ENCODE measurements at regions not wholly inside any gene's neighbourhood (a gene's known extent, or its start where the extent isn't known, plus 50 kb on each side); places are given as distances from the start of the nearest gene placed in this dataset.

DNA sequence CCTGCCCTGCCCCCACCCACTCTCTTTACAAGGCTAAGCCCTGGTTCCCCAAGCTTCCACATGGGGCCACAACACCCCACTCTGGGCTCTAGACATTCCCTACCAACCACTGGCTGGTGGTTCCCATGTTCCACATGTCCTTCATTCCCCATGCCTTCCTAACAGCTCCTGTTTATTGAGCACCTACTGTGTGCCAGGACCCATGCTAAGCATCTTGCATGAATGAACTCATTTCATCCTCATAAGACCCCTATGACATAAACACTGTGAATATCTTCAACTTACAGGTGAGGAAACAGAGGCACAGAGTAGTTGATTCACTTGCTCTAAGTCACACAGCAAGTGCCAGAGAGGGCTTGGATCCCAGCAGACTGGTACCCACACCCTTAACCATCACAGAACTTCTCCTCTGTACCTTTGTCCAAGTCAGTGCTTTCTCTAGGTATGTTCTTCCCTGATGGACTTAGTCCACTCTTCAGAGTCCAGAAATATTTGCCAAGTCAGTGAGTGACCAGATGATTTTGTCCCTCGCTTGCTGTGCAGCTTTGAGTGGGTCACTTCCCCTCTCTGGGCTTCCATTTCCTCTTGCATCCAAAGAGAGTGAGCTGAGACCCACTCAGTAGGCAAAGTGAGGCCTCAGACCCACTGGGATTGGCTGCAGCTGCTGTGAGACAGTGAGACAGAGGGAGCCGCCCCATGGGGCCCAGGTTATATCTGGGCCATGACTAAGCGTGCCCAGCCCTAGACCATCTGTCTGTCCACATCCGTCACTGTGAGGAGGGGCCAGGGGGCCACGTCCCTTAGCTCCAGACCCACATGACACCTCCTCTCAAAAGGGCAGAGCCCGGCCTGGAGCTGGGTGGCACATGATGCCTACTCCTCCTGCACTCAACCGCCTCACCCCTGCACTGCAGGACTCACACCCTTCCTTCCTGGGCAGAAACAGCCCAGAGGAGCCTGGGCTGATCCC, 132.4 kb downstream of the MN1 start:
- no peak for DNase-seq (ENCODE audit: low spot score)

DNA sequence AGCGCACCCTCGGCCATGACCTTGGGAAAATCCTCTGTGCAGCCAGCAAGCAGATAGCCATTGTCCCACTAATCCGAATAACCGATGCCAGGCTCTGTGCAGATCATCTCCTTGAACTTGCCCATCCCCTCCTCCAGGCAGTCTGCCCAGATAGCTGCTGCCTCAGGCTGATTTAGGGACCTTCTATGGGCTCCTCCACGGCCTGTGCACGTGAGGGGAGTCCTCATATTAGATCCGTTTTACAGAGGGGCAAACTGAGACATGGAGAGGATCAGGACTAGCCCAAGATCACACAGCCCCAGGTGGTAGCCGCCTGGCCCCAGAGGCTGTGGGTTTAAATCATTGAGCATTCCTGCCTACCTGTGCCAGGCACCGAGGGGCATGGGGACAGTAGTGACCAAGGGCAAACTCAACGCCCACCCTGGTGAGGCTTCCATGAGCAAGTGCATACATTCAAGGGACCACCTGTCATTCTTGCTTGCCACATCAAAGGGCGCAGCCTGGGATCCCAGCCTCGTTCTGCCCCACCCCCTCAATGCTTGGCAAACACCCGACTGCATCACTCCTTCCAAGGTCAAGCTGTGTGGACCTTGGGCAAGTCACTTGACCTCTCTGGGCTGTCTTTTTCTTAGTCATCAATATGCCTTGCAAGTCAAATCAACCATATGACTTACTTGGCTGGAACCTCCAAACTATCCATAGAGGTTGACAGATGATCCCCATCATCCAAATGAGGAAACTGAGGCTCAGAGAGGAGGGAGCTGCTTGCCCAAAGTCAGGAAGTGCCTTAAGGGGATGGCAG, 131.6 kb downstream of the MN1 start:
- DNase-seq (ENCODE audit: low spot score): no peak

DNA sequence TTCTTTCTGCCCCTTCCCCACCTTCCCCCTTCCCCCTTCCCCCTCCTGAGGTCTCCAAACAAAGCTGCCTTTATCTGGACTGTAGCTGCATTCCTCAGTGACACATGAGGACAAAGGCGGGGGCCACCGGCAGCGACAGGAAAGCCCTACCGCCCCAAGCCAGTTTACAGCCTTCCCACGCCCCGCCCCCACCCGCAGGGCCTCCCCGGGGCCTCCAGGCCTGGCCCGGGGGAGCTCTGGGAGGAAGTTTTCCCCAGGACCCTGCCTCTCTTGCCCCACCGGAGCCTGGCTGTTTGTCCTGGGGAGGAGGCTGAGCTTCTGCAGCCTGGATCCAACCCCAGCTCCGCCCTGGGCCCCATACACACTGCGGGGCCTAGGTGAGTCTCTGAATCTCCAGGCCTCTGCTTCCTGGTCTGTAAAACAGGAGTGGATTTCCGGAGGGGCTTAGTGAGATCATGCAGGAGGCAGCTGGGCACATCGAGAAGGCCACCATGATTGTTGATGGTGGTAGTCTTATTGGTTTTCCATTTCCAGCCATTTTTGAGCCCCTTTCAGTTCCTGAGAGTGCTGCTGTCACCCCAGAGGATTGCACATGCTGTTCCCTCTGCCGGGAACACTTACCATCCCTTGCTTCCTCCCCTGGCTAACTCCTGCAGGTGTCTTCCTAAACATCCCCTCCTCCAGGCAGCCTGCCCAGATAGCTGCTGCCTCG, 130.7 kb downstream of the MN1 start:
- DNase-seq (ENCODE audit: low spot score): peak; percentile 21

DNA sequence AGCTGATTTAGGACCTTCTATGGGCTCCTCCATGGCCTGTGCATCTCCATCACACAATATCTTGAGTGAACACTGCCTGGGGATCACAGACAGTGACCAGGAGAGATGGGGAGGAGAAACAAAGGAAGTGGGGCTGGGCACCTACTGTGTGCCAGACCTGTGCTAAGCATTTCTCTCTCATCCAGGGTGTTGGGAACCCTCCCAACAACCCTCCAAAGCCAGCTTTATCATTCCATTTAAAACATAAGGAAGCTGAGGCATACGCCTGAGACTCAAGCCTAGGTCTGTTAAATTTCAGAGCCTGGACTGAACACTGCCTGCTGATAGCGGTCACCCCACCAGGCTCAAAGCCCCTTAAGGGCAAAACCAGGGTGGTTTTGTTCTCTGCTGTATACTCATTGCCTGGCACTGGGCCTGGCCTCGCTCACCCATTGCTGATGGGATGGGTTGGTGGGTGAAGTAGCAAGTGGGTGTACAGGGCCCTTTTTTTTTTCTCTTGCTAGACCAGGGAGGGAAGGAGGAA, 130.1 kb downstream of the MN1 start:
- no peak for DNase-seq (ENCODE audit: low spot score)

DNA sequence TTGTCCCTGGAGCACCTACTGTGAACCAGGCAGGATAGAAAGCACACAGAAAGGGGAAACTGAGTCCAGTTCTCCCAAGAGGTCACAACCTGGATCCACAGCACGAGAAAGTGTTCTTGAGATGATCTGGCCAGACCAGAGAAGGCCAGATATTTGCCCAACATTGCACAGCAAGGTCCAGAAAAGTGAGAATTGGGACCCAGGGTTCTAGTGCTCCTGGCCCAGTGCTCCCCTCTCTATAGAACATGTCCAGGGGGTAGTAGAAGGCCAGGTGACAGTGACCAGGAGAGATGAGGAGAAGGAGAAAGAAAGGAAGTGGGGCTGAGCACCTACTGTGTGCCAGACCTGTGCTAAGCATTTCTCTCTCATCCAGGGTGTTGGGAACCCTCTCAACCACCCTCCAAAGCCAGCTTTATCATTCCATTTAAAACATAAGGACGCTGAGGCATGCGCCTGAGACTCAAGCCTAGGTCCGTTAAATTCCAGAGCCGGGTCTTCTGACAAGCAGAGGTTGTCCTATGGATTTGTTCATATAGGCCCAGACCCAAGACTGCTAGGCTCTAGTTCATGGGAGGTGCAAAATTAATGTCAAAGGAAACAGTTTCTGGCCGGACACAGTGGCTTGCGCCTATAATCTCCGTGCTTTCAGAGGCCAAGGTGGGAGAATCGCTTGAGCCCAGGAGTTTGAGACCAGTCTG, 128.7 kb downstream of the MN1 start:
- no peak for DNase-seq (ENCODE audit: low spot score)

GRCh38 chr22:27673839-27674238, 127.7 kb downstream of the MN1 start:
- peak; percentile 35 for DNase-seq (ENCODE audit: low spot score)

DNA sequence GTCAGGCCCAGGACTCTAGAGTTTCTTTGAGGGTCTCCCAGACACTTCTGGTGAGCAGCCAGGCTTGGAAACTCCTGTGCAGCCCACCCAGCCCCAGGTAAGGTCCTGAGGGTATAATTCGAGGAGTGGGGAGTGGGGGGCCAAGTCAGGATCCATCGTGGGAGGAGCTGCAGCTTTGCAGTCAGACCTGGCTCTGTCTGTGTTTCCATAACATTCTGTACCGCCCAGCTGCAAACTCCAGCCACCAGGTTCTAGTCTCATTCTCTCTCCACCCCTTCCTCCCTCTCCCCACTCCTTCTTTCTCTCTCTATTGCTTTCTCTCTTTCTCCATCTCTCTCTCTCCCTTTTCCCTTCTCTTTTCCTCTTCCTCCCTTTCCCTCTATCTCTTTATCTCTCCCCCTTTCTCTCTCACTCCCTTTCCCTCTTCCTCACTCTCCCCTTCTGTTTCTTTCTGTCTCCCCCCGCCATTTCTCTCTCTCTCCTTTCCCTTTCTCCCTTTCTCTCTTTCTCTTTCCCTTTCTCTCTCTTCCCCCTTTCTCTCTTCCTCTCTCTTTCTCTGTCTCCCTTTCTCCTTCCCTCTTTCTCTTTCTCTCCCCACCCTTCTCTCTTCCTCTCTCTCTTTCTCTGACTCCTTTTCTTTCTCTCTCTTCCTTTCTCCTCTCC, 127.2 kb downstream of the MN1 start:
- no peak for DNase-seq (ENCODE audit: low spot score)

DNA sequence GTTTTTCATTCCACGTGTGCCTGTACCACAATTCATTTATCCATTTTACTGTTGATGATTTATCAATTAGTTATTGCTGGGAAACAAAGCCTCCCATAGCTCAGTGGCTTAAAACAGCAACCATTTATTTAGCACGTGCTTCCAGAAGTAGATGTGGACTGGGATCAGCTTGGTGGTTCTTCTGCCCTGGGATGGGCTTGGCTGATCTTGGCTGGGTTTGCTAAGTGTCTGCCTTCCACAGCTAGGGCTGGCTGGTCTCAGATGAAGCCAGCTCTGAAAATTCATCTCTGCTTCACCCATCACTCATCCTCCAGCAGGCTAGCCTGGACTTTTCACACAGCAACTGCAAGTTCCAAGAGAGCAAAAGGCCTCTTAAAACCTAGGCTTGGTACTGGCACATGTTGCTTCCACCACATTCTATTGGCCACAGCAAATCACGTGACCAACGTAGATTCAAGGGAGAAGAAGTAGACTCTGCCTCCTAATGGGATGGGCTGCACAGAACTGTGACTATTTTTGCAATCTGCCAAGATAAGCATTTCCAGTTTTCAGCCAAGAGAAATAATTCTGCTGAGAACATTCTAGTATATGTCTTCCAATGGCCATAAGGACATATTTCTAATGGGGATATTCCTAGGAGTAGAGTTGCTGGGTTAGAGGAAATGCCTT, 124.9 kb downstream of the MN1 start:
- no peak for DNase-seq (ENCODE audit: low spot score)

- DNase-seq (ENCODE audit: low spot score): no peak
Measured at GRCh38 chr22:27677905-27678458, 123.6 kb downstream of the MN1 start.

DNA sequence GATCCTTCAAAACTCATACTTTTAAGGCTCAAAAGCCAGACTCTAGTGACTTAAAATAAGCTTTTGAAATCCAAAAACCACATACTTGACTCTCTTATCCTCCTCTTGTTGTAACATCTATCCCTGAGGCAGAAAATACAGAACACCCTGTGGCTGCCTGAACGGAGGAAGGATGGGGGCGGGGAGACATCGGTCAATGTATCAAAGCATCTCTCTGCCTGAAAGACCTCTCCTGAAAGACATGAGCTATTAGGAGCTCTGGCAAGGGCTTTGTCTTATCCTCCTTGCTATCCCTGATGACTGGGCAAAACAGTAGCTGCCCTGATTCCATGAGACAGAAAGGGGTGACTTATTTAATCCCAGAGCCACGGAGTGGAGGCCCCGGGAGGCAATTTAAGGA, 122.4 kb downstream of the MN1 start:
- DNase-seq (ENCODE audit: low spot score): no peak

- no peak for DNase-seq (ENCODE audit: low spot score)
Measured at GRCh38 chr22:27679693-27680488, 121.7 kb downstream of the MN1 start.

DNA sequence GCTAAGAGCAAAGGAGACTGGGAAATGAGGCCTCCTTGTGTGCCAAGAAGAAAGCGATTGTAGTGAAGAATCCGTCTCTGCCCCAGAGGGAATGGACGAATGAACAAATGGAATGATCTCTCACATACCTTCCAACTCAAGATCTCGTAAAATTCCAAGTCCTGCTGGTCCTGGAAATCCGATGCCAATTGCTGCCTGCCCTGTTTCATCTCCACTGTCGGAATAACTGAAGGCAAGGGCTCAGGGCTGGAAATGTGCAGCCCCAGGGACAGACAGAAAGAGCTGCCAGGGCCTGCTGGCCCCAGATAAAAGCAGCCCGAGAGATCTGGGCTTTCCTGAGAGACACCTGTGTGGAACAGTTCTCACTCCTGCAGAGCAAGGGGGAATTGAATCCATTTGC, 120.9 kb downstream of the MN1 start:
- no peak for DNase-seq (ENCODE audit: low spot score)

DNA sequence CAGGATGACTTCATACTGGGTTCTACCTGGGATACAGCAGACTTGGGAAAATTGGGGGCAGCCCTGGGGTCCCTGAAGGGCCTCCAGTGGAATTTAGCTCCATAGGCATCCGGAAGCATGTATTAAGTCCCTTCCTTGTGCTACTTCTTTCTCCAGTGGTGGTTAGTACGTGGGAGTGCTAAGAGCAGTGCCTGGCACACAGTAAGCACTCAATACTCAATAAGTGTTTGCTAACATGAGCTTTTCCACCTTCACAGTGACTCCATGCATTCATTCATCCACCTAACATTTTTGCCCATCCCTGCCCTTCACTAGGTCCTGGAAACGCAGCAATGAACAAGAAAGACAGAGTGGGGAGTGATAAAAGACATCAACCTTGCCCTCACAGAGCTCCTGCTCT, 120.5 kb downstream of the MN1 start:
- DNase-seq (ENCODE audit: low spot score): no peak

GRCh38 chr22:27682437-27682836, 119.1 kb downstream of the MN1 start:
- DNase-seq (ENCODE audit: low spot score): no peak

- no peak for DNase-seq (ENCODE audit: low spot score)
Measured at GRCh38 chr22:27684901-27685300, 116.7 kb downstream of the MN1 start.

- DNase-seq (ENCODE audit: low spot score): no peak
Measured at GRCh38 chr22:27685515-27685914, 116.0 kb downstream of the MN1 start.

GRCh38 chr22:27685970-27686369, 115.6 kb downstream of the MN1 start:
- no peak for DNase-seq (ENCODE audit: low spot score)

DNA sequence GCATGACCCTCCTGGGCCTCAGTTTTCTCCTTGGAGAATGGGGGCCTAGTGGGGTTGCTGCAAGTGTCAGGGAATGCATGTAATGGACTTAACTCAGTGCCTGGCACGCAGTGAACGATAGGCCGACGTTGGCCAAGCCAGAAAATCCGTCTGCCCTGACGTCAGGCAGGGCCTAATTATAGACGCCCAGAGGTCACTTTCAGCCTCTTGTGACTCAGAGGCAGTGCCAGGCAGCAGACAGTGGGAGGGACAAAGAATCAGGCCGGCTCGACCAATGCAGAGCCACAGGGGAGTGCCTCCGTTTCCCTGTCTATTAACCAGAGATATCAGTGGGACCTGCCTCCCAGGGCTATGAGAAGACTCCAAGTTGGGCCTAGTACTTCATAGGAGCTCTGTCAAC, 115.0 kb downstream of the MN1 start:
- DNase-seq (ENCODE audit: low spot score): peak; percentile 89

DNA sequence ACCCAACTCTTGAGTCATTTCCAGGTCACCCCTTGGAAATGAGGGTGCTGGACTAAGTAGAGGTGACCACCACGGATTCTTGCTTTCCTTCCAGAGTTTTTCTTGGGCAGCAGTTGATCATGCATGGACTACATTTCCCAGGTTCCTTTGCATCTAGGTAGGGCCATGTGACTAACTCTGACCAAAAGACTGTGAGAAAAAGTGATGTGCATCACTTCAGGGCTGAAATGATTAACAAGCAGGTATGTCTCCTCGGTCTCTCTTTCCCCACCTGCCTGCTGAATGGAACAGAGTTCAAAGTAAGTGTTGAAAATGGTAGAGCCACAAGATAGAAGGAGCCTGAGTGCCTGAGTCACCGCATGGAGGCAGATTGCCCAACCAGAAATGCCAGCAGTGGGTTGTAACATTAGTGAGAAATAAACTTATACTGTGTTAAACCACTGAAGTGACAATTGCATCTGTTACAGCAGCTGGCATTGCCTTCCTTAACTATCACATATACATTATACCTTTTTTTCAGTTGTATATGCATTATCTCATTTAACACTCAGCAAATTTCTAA, 113.5 kb downstream of the MN1 start:
- DNase-seq (ENCODE audit: low spot score): no peak
